Inflammatory macrophage treated with lipopolysaccharide for 4 hours (primary cell): ENCODE measurements at regions not wholly inside any gene's neighbourhood (a gene's known extent, or its start where the extent isn't known, plus 50 kb on each side); places are given as distances from the start of the nearest gene placed in this dataset.
"Not testable (repeated sequence)": the region's sequence is repeated elsewhere in the genome, so short reads cannot be mapped to it uniquely, and the experiment has no call there.

ENCODE experiments used
- DNase-seq: peaks from one replicate; pipeline ENCODE4 v3.0.0-alpha.2; 2020

- no peak for DNase-seq
Measured at GRCh38 chr18:73613706-73614340, 533.8 kb downstream of the FBXO15 start.

DNA sequence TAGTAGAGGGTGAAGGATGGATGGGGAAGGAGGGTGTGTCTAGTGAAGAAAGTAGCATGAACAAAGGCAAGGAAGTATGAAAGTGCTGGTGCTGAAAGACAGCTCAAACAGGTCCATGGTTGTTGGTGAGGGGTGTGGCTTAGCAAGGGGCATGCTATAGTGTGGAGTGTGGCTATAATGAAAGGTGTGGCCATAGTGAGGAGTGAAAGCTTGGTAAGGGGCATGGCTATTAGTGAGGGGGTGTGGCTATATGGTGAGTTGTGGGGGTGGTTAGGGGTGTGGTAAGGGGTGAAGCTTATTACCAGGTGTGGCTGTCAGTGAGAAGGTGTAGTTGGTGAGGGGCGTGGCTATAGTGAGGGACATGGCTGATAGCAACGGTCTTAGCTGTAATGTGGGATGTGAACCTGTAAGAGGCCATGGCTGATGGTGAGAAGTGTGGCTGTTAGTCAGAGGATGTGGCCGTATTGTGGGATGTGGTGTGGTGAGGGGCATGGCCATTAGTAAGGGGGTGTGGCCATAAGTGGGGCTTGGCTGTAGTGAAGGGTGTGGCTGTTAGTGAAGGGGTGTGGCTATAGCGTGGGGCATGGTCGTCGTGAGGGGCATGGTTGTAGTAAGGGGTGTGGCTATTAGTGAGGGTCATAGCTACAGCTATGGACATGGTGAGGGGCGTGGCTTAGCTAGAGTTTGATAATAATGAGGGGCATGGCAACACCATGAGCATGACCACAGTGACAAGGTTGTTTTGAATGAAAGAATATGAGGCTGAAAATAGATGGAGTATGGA is 549.6 kb downstream of the FBXO15 start:
- DNase-seq = no peak

- DNase-seq = no peak
Measured at GRCh38 chr18:73594749-73595148, 552.9 kb downstream of the FBXO15 start.

- no peak for DNase-seq
Measured at GRCh38 chr18:73593207-73593606, 554.4 kb downstream of the FBXO15 start.

GRCh38 chr18:73590950-73591349 is 556.7 kb downstream of the FBXO15 start:
- no peak for DNase-seq

DNA sequence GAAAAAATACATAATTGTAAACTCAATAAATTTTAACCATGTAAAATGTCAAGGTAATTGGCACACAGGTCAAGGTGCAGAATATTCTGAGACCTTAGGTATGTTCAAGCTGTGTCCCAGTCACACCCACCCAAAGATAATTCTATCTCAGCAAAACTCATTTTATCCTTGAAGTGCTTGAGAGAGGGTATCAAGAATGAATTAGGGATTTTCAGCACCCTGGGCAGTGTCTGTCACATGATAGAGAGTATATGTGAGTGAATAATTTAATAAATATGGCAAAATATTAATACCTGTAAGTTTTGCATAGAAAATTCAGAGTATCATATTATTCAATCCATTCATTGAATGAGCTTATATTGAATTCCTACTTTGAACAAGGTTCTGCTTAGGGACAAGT is 567.9 kb downstream of the FBXO15 start:
- DNase-seq = no peak

- no peak for DNase-seq
Measured at GRCh38 chr18:73577365-73577764, 570.3 kb downstream of the FBXO15 start.

DNA sequence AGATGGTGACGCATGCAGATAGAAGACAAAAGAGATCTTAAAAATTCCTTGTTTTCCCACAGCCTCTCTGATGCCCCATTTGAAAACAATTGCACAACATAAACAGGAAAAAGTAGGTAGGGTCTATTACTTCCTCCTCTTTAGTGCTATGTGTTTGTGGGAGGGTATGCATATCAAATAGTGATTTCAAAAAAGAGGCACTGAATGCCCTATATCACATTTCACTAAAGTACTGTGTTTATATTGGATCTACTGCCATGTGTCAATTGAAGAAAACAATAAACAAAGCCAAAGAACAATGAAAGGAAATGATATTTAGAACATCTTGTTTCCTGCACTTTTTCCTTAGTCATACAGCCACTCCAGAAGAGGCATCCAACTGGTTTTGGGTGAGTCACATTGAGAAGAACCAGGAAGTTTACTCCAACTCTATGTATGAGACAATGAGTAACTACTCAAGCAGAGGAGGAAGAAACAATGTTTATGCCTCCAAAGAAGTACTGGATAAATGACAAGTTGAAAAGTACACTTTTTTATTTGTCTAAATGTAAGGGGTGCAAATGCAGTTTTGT is 583.6 kb downstream of the FBXO15 start:
- DNase-seq = peak; percentile 0

GRCh38 chr18:73563345-73563744 is 584.3 kb downstream of the FBXO15 start:
- no peak for DNase-seq

- no peak for DNase-seq
Measured at GRCh38 chr18:73556904-73557303, 590.7 kb downstream of the FBXO15 start.

DNA sequence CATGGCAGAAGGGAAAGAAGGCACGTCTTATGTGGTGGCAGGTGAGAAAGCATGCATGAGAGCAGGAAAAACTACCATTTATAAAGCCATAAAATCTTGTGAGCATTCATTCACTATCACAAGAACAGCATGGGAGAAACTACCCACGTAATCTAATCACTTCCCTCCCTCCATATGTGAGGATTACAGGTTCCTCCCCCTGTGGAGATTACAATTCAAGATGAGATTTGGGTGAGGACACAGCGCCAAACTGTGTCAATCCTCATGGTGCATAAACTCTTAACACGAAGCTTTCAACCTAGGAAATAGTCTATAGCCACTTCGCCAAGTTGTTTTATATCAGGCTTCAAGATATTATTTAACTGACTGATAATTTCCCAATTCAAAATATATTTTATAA is 595.5 kb downstream of the FBXO15 start:
- DNase-seq = no peak

GRCh38 chr18:73551211-73551610 is 596.4 kb downstream of the FBXO15 start:
- DNase-seq = no peak

DNA sequence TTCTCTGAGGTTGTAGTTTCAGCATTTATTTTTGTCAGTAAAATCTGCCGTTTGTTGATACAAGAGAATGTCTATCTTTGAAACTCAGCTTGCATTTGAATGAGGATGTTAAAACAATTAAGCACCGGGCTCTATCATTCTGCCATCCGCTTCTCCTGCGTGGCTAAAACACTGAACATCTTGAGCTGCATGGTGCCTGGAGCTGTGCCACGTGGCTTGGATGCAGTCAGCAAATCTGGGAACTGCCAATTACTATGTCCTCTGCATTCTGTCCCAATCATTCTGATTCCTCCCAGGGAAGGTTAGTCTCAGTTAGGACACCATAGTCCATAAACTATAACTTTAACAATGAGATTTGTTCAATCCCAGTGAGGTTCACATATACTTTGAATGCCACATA is 598.4 kb downstream of the FBXO15 start:
- no peak for DNase-seq

DNA sequence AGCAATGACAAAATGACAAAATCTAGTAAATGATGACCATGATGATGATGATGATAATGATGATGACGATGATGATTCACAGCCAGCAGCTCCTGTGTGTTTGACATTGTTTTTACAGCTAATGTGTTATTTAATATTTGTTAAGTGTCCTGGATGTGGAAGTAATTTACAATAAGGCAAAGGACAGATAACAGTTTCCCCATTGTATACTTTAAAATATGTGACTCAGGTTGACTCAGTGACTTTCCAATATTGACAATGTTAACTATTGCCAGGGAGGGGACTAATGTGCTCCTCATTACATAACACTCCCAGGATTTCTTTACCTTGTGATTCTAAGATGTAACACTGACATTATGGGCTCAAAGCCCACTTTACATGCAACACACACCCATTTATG is 602.2 kb downstream of the FBXO15 start:
- DNase-seq = no peak

DNA sequence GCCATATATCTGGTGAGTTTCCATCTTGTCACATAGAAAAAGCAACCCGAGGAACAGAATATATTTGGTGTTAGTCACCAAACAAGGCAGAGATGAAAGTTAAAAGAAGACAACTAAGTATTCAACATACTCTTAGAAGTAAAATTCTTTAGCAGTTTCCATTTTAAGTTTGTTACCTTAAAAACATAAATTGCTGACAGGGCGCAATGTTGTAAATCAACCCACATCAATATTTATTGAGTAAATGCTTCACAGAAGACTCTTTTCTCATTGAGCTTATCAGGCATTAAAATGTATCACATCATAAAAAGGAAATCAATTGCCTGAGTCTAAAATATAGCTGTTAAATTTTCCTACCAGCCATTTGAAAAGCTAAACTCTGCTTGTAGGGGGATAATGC is 603.0 kb downstream of the FBXO15 start:
- no peak for DNase-seq

DNA sequence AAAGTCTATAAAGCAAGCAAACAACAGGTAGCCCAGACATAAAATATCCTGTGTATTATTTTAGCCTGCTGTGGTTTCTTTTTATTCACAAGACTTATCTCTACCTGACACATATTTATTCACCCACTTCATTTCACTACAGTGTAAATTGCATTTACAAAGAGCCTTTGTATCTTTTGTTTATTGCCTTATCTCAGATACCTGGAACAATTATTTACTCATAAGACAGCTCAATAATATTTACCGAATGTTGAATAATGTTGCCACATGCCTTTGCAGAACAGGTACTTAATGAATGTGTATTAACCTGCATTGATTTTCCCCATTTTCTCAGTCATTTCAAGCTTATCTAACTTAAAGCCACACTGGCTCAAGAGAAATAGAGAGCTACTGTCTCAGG is 603.6 kb downstream of the FBXO15 start:
- DNase-seq = no peak

GRCh38 chr18:73535990-73536389 is 611.6 kb downstream of the FBXO15 start:
- DNase-seq = no peak

DNA sequence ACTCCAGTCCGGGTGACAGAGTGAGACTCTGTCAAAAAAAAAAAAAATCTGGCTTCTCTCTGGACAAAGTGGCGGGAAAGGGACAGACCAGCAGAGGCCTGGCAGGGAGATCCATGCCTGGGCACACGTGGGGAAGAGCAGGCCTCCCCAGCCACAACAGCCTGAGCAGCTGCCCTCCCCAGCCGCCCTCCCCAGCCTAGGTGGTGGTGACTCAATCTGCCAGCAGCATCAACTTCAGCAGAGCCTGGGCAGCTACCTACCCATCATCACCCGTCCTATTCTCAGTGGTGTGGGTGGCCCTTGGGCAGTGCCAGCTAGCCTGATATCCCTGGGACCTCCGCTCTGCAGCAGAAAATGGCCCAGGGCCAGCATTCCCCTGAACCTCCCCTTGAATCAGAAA is 612.4 kb downstream of the FBXO15 start:
- DNase-seq = no peak

DNA sequence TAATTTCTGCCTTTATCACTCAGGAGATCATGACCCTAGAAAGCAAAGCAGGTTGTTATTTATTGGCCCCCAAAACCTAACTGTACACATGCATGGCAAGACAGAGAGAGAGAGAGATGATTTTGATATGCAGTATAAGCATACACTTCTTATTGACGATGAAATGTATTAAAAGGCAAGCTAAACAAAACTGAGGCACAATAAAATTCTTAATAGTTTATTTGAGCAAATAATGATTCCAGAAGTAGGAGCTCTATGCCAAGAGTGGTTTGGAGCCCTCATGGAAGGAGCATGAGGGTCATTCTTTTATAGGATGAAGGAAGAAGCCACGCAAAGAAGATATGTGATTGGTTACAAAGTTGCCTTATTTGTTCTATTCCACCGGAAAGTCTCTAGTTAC is 616.0 kb downstream of the FBXO15 start:
- no peak for DNase-seq

DNA sequence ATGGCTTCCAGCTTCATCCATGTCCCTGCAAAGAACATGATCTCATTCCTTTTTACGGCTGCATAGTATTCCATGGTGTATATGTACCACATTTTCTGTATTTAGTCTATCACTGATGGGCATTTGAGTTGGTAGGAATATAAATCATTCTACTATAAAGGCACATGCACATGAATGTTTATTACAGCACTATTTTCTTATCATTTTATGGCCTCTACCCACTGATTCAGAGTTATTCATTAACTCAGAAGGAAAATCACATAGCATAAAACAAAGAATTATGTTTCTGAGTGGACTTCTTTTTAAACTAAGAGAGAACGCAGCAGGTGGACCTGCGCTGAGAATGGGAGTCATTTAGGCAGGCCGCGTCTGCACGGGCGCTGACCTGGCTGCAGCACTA is 619.6 kb downstream of the FBXO15 start:
- DNase-seq = no peak

- no peak for DNase-seq
Measured at GRCh38 chr18:73520229-73520628, 627.4 kb downstream of the FBXO15 start.

DNA sequence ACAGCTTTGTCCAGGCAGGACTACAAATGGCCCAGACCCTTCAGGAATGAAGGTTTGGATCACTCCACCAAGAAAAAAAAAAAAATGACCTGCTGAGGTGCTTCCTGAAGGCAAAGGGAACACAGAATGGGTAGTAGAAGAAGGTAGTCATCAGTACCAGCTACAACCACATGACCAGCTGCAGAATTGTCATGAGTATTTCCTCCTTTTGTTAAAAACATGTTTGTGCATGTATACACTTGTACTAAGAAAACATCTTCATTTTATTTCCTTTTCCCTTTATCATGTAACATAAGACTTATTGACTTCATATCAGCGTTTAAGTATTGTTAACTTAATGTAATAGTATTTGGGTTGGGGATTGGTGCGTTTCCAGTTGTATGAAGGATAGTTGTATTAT is 631.6 kb downstream of the FBXO15 start:
- DNase-seq = not testable (repeated sequence)

DNA sequence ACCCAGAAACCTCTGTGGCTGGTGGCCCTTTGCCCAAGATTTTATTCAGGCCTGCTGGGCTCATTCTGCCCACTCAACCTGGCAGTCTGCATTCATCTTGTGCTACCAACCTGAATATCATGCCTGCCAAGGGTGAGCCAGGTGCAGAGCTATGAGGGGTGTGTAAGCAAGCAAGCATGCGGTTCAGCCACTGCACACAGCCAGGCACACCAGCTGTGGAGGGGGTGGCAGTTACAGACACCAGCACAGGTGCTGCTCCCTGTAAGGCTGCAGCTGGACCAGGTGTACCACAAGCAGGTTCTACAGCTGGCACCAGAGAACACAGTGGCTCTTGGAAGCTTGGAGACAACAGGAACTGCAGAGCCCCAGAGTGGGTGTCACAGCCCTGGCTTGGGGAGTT is 633.2 kb downstream of the FBXO15 start:
- DNase-seq = no peak

DNA sequence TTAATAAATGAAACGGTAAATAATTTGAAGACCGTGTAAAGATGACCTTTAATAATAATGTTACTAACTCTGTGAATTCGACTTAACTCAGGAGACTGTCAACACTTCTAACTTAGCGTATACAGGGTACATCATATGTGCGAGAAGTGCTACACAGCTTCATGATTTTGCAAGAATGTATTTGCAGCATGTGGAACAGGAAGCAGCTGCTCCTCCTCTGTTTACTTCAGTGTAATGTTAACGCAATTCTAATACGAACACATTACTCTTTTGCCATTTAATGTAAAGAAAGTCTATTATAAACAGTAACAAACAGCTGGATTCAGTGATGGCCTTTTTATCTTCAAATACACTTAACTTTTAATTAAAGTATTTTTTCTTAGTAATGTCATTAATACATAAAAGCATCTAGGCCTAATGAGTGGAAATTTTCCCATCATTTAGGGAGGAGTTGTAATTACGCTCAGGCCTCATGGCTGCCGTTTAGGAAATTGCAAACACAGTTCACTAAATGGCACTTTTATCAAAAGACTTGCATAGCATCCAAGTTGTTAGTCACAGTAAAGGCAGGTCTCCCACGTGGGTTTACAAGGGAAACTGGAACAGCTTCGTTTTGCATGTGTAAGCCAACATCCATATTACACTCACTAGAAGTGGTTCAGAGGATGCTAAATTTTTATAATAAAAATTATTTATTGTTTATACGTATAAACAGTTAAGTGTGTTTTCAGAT is 635.7 kb downstream of the FBXO15 start:
- DNase-seq = no peak
